Stimulated activated CD8-positive, alpha-beta memory T cell treated with anti-CD3 and anti-CD28 coated beads, Interleukin-4, amount 100 ng/mL, for 1 hour (primary cell): ENCODE measurements at regions not wholly inside any gene's neighbourhood (a gene's known extent, or its start where the extent isn't known, plus 50 kb on each side); places are given as distances from the start of the nearest gene placed in this dataset.

Source experiments
- DNase-seq, 2 donors: peaks; one replicate each; pipeline ENCODE4 v3.0.0-alpha.2; 2020; ENCODE audit warnings: low read depth in 2 of 2, low spot score in 1 of 2

GRCh38 chr12:66903782-66904396 lies 225.0 kb upstream of the GRIP1 start:
- DNase-seq = no peak

DNA sequence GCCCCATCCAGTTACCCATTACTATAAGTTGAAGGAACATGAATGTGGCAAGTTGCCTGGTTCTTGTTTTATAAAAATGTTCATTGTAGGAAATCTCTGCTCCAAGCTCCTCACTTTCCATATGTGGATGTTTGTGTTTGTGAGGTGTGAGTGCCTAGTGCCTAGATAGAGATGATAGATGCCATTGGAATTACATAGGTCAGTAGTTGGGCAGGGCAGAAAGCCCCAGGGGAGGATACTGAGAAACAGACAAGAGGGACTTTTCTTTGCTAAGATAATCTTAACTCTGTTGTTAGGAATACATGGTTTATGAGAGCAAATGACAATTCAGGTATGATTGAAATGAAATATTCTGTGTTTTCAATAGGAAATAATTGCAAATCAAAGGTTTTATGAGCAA lies 226.3 kb upstream of the GRIP1 start:
- DNase-seq = no peak

- no peak for DNase-seq
Observed at GRCh38 chr12:66910366-66910974, 231.6 kb upstream of the GRIP1 start.

DNA sequence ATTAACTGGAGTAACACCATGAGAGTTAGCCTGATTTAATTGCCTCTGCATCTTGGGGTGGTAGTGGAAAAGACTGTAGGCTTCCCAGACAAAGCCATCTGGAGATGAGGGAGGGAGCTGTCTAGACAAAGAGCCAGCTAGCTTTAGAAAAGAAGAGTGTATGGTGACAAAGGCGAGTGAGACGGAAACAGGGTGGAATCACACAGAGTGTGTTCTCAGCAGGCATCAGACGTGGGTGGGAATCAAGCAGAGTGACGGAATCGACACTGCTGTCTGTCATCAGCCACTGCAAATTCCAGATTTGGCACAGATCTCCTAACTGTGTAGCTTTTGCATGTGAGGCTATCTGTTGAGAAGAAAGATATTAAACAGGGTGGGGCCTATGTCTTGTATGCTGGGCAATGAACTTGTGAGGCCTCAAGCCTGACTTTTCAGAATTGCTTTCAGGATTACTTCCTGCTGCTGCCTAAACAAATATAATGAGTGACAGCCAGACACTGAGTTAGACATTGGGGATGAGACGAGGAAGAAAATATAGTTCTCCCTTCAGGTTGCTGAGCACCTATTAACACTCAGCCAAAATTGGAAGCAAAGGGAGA lies 236.5 kb upstream of the GRIP1 start:
- DNase-seq = no peak

- DNase-seq = no peak
Observed at GRCh38 chr12:66916189-66916588, 237.3 kb upstream of the GRIP1 start.

DNA sequence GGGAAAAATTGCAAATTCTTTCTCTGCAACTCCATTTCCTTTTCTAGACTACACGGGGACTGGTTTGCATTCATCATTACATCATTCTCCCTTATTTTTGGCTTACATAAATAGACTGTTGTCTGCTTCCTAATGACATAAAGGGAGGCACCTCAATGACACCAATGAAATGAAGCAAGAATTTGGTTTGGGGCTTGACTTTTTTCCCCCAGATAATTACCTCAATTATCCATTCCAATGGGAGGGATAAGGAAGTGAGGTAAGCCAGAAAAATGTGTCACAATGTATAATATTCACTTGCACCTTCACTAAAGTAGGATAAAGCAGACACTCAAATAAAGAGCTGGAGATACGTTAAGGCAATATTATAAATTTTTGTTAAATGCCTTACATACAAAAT lies 240.6 kb upstream of the GRIP1 start:
- DNase-seq = no peak

GRCh38 chr12:66920205-66920604 lies 241.3 kb upstream of the GRIP1 start:
- DNase-seq = no peak

- DNase-seq = no peak
Observed at GRCh38 chr12:66921151-66921550, 242.3 kb upstream of the GRIP1 start.

DNA sequence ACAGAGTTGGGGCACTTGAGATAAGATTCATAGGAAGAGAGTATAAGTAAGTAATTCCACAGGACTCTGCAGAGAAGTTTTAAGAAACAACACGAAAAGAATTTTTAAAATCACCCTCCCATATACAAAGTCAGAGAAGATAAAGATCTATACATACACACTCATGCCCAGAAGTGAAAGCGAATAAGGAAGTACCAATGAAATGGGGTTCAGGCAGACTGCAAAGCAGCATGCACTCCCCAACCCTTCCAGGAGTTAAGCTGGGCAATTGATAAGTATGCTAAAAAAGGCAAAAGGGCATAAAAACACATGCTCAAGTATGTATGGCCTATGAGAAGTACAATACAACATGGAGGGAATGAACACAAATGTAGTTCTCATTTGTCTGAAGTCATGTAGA lies 246.2 kb upstream of the GRIP1 start:
- DNase-seq = no peak

- no peak for DNase-seq
Observed at GRCh38 chr12:66929121-66929520, 250.2 kb upstream of the GRIP1 start.

GRCh38 chr12:66931091-66931490 lies 252.2 kb upstream of the GRIP1 start:
- DNase-seq = no peak

DNA sequence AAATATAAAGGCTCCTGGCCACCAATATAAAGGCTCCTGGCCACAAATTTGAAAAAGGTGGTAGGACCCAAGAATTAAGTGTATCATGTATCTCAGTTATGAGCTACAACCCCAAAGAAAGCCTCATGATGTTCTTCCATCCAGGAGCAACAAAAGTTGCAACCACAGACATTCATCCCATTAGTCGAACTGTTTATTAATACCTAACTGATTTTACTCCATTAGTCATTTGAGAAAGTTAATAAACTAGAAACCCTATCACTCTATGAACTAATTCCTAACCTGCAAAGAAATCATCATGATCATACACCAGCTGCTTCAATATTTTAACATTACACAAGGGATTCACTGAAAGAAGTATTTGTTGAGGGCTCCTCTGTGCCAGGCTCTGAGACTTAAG lies 253.2 kb upstream of the GRIP1 start:
- no peak for DNase-seq

DNA sequence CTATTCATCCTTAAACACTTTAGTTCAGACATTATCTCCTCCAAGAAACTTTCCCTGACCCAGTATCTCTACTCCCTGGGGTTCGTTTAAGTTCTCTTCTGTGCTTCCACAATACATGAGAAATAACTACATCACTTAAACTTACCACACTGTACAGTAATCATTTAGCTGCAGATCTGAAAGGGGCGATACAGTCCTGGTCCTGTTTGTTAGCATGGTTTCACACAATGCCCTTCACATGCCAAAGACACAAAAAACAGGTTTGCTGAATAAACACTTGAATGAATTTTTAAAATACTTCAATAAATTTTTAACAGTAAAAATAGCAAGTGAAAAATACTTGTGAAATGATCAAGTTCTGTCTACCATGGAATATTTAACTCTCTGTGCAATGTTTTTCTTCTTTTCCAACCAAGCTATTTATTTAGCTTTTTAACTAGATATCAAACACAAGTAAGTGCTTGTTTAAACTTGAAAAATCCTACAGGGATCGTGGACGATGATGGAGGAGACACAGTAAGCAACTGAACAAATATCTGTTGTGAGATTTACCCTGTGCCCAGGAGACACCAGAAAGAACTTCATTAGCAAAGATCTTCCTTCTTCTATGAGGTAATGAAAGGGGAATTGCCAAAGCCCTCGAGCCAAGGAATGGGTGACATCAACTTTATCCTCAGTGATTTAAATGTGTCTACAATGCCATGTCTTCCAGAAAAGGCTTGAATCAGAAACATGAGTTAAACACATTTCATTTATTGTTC lies 255.6 kb upstream of the GRIP1 start:
- DNase-seq = no peak

- no peak for DNase-seq
Observed at GRCh38 chr12:66941150-66941549, 262.3 kb upstream of the GRIP1 start.

GRCh38 chr12:66942741-66943465 lies 264.0 kb upstream of the GRIP1 start:
- DNase-seq = no peak

- DNase-seq = no peak
Observed at GRCh38 chr12:66944365-66944764, 265.5 kb upstream of the GRIP1 start.

DNA sequence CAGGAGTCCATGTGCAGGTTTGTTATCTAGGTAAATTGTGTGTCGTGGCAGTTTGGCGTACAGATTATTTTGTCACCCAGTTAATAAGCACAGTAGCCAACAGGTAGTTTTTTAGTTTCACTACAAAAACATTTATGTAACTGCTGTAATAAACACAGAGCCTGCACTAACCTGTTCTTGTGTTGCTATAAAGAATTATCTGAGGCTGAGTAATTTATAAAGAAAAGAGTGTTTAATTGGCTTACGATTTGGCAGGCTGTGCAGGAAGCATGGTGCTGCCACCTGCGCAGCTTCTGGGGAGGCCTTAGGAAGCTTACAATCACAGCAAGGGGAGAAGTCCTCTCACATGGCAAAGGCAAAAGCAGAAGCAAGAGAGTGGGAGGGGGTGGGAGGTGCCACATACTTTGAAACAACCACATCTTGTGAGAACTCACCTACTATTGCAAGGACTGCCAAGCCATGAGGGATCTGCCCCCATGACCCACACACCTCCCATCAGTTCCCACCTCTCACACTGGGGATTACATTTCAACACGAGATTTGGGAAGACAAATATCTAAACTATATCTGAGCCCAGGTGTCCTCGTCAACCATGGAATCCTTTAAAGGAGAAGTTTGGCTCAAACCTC lies 266.4 kb upstream of the GRIP1 start:
- no peak for DNase-seq

DNA sequence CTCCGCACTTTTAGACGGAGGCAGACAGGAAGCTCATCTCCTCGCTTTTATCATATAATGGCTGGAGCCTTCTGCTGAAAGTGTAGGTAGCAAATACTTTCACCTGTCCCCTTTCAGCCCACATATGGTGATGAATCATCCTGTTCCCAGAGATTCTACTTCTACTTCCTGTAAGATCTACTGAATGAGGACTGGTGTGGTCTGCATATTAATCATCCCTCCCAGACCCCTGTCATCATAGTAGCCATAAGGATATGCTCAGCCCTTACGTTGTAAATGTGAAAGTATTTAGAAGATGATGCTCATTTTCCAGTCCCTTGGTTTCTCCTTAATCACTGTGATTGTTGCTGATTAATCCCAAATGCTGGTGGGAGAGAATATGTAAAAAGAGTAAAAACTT lies 268.2 kb upstream of the GRIP1 start:
- no peak for DNase-seq

- no peak for DNase-seq
Observed at GRCh38 chr12:66952668-66953067, 273.8 kb upstream of the GRIP1 start.

- no peak for DNase-seq
Observed at GRCh38 chr12:66956300-66956699, 277.4 kb upstream of the GRIP1 start.

DNA sequence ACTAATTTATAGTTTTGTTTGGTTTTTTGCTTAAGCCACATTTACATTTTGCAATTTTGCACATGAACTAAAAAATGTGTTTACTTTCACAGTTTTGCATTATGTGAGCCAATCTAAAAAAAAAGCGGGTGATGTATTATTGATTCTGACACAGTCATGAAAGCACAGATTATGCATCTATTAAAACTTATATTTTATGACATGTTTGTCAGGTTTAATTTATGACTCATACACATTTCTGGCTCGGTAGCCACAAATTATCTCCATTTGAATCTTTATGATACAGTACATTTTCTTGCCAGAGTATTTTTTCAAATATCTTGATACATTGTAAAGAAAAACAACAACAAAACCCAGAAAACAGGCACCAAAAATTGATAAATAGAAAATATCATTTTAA lies 280.4 kb upstream of the GRIP1 start:
- DNase-seq = no peak
